Astrocyte (in vitro differentiated cells and primary cell): ENCODE measurements at regions not wholly inside any gene's neighbourhood (a gene's known extent, or its start where the extent isn't known, plus 50 kb on each side); places are given as distances from the start of the nearest gene placed in this dataset.

Experiments
- DNase-seq: peaks from one replicate; pipeline ENCODE4 v3.0.0-alpha.2; 2010; ENCODE audit warnings: low read depth
- FAIRE-seq: peaks from 2 replicates; lab custom pipeline; 2011; peaks lifted over from hg19 to GRCh38; lab: Jason Lieb, UNC
- H2AFZ ChIP-seq: 2 replicates; pipeline ENCODE4 v1.6.0; 2012; ENCODE audit warnings: low read depth, low read length, inconsistent platforms
- H3K27ac ChIP-seq: 2 replicates; pipeline ENCODE4 v1.5.1; 2011; ENCODE audit warnings: low read depth, low read length, inconsistent platforms
- H3K27me3 ChIP-seq: 2 replicates; pipeline ENCODE4 v1.6.0; 2011; ENCODE audit warnings: low read length, inconsistent platforms; ENCODE audit not compliant: insufficient read depth
- H3K36me3 ChIP-seq: 2 replicates; pipeline ENCODE4 v1.5.1; 2011; ENCODE audit warnings: low read length, inconsistent platforms; ENCODE audit not compliant: insufficient read depth
- H3K4me1 ChIP-seq: 2 replicates; pipeline ENCODE4 v1.5.1; 2011; ENCODE audit warnings: low read length, inconsistent platforms; ENCODE audit not compliant: insufficient read depth
- H3K4me2 ChIP-seq: 2 replicates; pipeline ENCODE4 v1.6.0; 2012; ENCODE audit warnings: low read length, inconsistent platforms
- H3K4me3 ChIP-seq: 2 replicates; pipeline ENCODE4 v1.5.1; 2011; ENCODE audit warnings: low read depth, mild to moderate bottlenecking, low read length, inconsistent platforms; ENCODE audit not compliant: insufficient read depth
- H3K79me2 ChIP-seq: 2 replicates; pipeline ENCODE4 v1.6.0; 2012; ENCODE audit warnings: mild to moderate bottlenecking, low read length, inconsistent platforms; ENCODE audit not compliant: insufficient read depth
- H3K9ac ChIP-seq: 2 replicates; pipeline ENCODE4 v1.6.0; 2012; ENCODE audit warnings: mild to moderate bottlenecking, low read length, inconsistent platforms
- H3K9me3 ChIP-seq: 2 replicates; pipeline ENCODE4 v1.5.1; 2012; ENCODE audit warnings: low read depth, mild to moderate bottlenecking, low read length, inconsistent platforms; ENCODE audit not compliant: insufficient read depth
- H4K20me1 ChIP-seq: 2 replicates; pipeline ENCODE4 v1.6.0; 2012; ENCODE audit warnings: low read length, inconsistent platforms; ENCODE audit not compliant: insufficient read depth
- H3K27ac Mint-ChIP-seq: one replicate; pipeline ENCODE4 v1.8.0; 2021; ENCODE audit warnings: mild to moderate bottlenecking, mixed read lengths; ENCODE audit not compliant: unreplicated experiment
- H3K27me3 Mint-ChIP-seq: one replicate; pipeline ENCODE4 v1.8.0; 2021; ENCODE audit warnings: low read depth, mixed read lengths; ENCODE audit not compliant: unreplicated experiment
- H3K36me3 Mint-ChIP-seq: one replicate; pipeline ENCODE4 v1.8.0; 2021; ENCODE audit warnings: low read depth, mixed read lengths; ENCODE audit not compliant: unreplicated experiment
- H3K4me1 Mint-ChIP-seq: one replicate; pipeline ENCODE4 v1.8.0; 2021; ENCODE audit warnings: low read depth, mixed read lengths; ENCODE audit not compliant: unreplicated experiment
- H3K4me3 Mint-ChIP-seq: one replicate; pipeline ENCODE4 v1.8.0; 2021; ENCODE audit warnings: mild to moderate bottlenecking, moderate library complexity, mixed read lengths; ENCODE audit not compliant: unreplicated experiment
- H3K9me3 Mint-ChIP-seq: one replicate; pipeline ENCODE4 v1.8.0; 2021; ENCODE audit warnings: mild to moderate bottlenecking, mixed read lengths; ENCODE audit not compliant: unreplicated experiment
- EZH2 ChIP-seq: IDR thresholded peaks from 2 replicates; pipeline ENCODE4 v1.6.1; 2012; ENCODE audit warnings: mild to moderate bottlenecking, low read length, inconsistent platforms; ENCODE audit not compliant: insufficient read depth
- TF ChIP-seq, protein P1 (sequence below): IDR thresholded peaks from 2 replicates; pipeline ENCODE4 v1.5.1; 2011; ENCODE audit warnings: low read depth, mild to moderate bottlenecking, inconsistent platforms, low read length, moderate library complexity; ENCODE audit not compliant: insufficient read depth

DNA sequence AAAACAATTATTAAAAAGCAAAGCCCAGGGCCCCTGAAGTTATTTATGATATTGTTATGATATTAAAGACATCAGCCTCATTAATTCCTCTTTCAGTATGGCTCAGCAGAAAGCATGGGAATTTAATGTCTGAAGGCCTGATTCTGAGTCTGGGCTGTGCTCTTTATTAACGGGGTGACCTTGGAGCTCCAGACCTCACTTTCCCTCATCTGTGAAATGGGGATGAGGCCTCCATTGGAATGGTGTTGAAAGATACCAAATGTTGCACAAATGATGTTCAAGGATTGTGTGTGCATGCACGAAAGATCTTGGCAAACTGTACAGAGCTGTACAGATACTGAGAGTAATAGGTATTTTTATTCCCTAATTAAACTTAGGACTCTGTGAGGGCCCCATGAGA is 92.3 kb upstream of the PCBD1 start:
- Histone ChIP-seq H3K79me2 (no peaks in the 10 kb centered on the region), H3K9me3 (no peaks in the 10 kb centered on the region), H4K20me1 (no peaks in the 10 kb centered on the region), H3K4me3 (no peak overlapping the region), H2AFZ (no peak overlapping the region), H3K27me3 (peaks cover 4% of the 10 kb centered on the region), H3K9ac (no peak overlapping the region), H3K4me1 (no peaks in the 10 kb centered on the region), H3K4me2 (no peak overlapping the region), H3K36me3 (no peaks in the 10 kb centered on the region), H3K27ac (no peak overlapping the region)
- TF ChIP-seq, protein P1, sequence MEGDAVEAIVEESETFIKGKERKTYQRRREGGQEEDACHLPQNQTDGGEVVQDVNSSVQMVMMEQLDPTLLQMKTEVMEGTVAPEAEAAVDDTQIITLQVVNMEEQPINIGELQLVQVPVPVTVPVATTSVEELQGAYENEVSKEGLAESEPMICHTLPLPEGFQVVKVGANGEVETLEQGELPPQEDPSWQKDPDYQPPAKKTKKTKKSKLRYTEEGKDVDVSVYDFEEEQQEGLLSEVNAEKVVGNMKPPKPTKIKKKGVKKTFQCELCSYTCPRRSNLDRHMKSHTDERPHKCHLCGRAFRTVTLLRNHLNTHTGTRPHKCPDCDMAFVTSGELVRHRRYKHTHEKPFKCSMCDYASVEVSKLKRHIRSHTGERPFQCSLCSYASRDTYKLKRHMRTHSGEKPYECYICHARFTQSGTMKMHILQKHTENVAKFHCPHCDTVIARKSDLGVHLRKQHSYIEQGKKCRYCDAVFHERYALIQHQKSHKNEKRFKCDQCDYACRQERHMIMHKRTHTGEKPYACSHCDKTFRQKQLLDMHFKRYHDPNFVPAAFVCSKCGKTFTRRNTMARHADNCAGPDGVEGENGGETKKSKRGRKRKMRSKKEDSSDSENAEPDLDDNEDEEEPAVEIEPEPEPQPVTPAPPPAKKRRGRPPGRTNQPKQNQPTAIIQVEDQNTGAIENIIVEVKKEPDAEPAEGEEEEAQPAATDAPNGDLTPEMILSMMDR = no peak
- no peak for TF ChIP-seq EZH2
- peaks cover 5% of the 10 kb centered on the region for H3K9me3 Mint-ChIP-seq
- FAIRE-seq (no peak), DNase-seq (no peak)
- H3K4me1 Mint-ChIP-seq = no peaks in the 10 kb centered on the region
- H3K27me3 Mint-ChIP-seq = peaks cover 65% of the 10 kb centered on the region
- no peak overlapping the region for H3K4me3 Mint-ChIP-seq
- no peak overlapping the region for H3K27ac Mint-ChIP-seq
- H3K36me3 Mint-ChIP-seq = peaks cover 4% of the 10 kb centered on the region

DNA sequence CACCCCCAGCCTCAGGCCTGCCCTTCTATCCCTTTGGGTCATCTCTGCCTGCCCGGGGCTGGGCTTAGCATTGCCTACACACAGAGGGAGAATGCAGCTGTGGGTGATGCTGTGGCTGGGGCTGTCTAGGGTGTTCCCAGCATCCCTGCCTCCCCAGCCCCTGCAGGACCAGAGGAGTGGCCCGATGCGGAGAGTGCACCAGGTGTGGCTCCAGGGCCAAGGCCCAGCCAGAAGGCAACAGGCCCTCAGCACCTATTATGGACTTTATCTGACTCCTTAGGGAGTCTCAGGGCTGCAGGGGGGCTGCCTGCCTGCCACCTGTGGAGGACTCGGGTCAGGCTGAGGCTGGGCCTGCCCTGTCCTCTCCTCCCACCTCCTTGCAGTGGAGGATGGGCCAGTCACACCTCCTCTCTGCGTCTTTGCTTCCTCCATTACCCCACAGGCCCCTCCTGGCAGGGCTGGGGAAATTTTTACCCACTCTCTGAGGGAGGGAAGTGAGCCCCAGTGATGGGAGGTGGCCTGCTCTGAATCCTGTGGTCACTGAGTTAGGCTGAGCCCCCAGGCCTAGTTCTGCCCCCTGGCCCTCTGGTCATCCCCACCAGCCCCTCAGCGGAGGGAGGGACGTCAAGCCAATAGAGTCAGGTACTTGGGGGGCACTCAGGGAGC is 92.9 kb upstream of the PCBD1 start:
- Histone ChIP-seq H3K4me2 (no peak overlapping the region), H3K79me2 (no peaks in the 10 kb centered on the region), H3K9ac (no peak overlapping the region), H4K20me1 (no peaks in the 10 kb centered on the region), H3K27ac (no peak overlapping the region), H3K27me3 (peaks cover 4% of the 10 kb centered on the region), H3K4me3 (no peak overlapping the region), H3K36me3 (no peaks in the 10 kb centered on the region), H3K9me3 (no peaks in the 10 kb centered on the region), H3K4me1 (no peaks in the 10 kb centered on the region), H2AFZ (no peak overlapping the region)
- peaks cover 4% of the 10 kb centered on the region for H3K36me3 Mint-ChIP-seq
- no peak overlapping the region for H3K4me3 Mint-ChIP-seq
- DNase-seq = no peak
- no peaks in the 10 kb centered on the region for H3K4me1 Mint-ChIP-seq
- H3K27me3 Mint-ChIP-seq = peaks cover 61% of the 10 kb centered on the region
- TF ChIP-seq, protein P1 = no peak
- TF ChIP-seq EZH2 = no peak
- FAIRE-seq = no peak
- H3K9me3 Mint-ChIP-seq = peaks cover 2% of the 10 kb centered on the region
- no peak overlapping the region for H3K27ac Mint-ChIP-seq

DNA sequence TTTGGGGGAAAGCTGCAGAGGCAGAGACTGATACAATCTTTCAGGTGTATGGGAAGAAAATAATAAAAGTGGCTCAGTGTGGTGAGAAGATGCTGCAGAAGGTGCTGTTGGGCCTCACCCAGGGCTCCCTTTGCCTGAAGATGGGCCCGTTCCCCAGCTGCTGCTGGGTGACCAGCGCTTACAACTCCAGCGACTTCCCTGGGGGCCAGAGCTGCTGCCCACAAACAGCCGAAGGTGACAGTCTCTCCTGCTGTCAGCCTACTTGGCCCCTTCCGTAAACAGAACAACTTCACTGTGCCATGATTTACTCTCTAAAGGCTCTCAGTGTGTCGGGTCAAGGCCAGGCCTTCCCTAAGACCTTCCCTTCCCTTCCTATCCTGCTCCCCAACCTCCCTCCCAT is 93.6 kb upstream of the PCBD1 start:
- TF ChIP-seq, protein P1 = no peak
- no peak for TF ChIP-seq EZH2
- Mint-ChIP-seq H3K36me3 (peaks cover 4% of the 10 kb centered on the region), H3K27ac (no peak overlapping the region), H3K4me1 (no peaks in the 10 kb centered on the region), H3K4me3 (no peak overlapping the region), H3K9me3 (peaks cover 2% of the 10 kb centered on the region), H3K27me3 (peaks cover 55% of the 10 kb centered on the region)
- Histone ChIP-seq H3K9ac (no peak overlapping the region), H3K4me1 (no peaks in the 10 kb centered on the region), H3K4me3 (no peak overlapping the region), H2AFZ (no peak overlapping the region), H3K27me3 (peaks cover 4% of the 10 kb centered on the region), H3K27ac (no peak overlapping the region), H3K9me3 (no peaks in the 10 kb centered on the region), H4K20me1 (no peaks in the 10 kb centered on the region), H3K79me2 (no peaks in the 10 kb centered on the region), H3K4me2 (no peak overlapping the region), H3K36me3 (no peaks in the 10 kb centered on the region)
- FAIRE-seq = no peak
- DNase-seq = no peak
